ENCODE measurements at regions not wholly inside any gene's neighbourhood (a gene's known extent, or its start where the extent isn't known, plus 50 kb on each side); places are given as distances from the start of the nearest gene placed in this dataset.
"Not testable (repeated sequence)": the region's sequence is repeated elsewhere in the genome, so short reads cannot be mapped to it uniquely, and the experiment has no call there.

- Mint-ChIP-seq H3K4me3 (no peak overlapping the region), H3K27me3 (ENCODE audit: low read depth in 3 of 3) (peaks cover 0 to 3% (median 1%) of the 10 kb centered on the region in 3 donors), H3K36me3 (peaks cover 0 to 5% (median 0%) of the 10 kb centered on the region in 3 donors), H3K4me1 (no peaks in the 10 kb centered on the region), H3K9me3 (peaks cover 9 to 54% (median 32%) of the 10 kb centered on the region in 6 donors), H3K27ac (no peak overlapping the region)
- DNase-seq = no peak
Observed at GRCh38 chr18:65671621-65672415, 79.0 kb upstream of the CDH7 start.

DNA sequence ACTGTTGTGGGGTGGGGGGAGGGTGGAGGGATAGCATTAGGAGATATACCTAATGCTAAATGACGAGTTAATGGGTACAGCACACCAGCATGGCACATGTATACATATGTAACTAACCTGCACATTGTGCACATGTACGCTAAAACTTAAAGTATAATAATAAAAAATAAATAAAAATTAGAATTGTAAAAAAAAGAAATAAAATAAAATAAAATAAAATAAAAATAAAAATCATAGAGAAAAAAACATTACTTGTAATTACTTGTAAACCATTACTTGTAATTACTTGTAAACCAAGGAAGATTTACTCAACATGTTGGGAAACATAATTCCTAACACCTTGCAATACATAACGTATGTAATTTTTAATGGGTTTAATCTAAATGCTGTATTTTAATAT, 80.7 kb upstream of the CDH7 start:
- H3K4me1 Mint-ChIP-seq; H3K36me3 Mint-ChIP-seq; H3K4me3 Mint-ChIP-seq; H3K27me3 Mint-ChIP-seq (ENCODE audit: low read depth in 3 of 3); H3K27ac Mint-ChIP-seq; DNase-seq: not testable (repeated sequence)
- peaks cover 9 to 48% (median 30%) of the 10 kb centered on the region in 6 donors for H3K9me3 Mint-ChIP-seq

- Mint-ChIP-seq H3K4me3 (no peak overlapping the region), H3K27ac (no peak overlapping the region), H3K9me3 (peaks cover 12 to 44% (median 23%) of the 10 kb centered on the region in 6 donors)
Observed at GRCh38 chr18:65661391-65661790, 89.4 kb upstream of the CDH7 start.

GRCh38 chr18:65659912-65660311, 90.9 kb upstream of the CDH7 start:
- DNase-seq = no peak
- no peaks in the 10 kb centered on the region for H3K4me1 Mint-ChIP-seq
- H3K27ac Mint-ChIP-seq = no peak overlapping the region
- no peaks in the 10 kb centered on the region for H3K36me3 Mint-ChIP-seq
- H3K27me3 Mint-ChIP-seq (ENCODE audit: low read depth in 3 of 3) = no peaks in the 10 kb centered on the region
- H3K4me3 Mint-ChIP-seq = no peak overlapping the region
- peaks cover 16 to 50% (median 25%) of the 10 kb centered on the region in 6 donors for H3K9me3 Mint-ChIP-seq

More at GRCh38 chr18:65661391-65661790, 89.4 kb upstream of the CDH7 start:
- Mint-ChIP-seq H3K36me3 (no peaks in the 10 kb centered on the region), H3K27me3 (ENCODE audit: low read depth in 3 of 3) (no peaks in the 10 kb centered on the region), H3K4me1 (no peaks in the 10 kb centered on the region)
- DNase-seq = no peak

GRCh38 chr18:65659312-65659711, 91.5 kb upstream of the CDH7 start:
- DNase-seq = no peak
- H3K4me1 Mint-ChIP-seq = no peaks in the 10 kb centered on the region
- H3K36me3 Mint-ChIP-seq = no peaks in the 10 kb centered on the region
- no peaks in the 10 kb centered on the region for H3K27me3 Mint-ChIP-seq (ENCODE audit: low read depth in 3 of 3)
- H3K4me3 Mint-ChIP-seq = no peak overlapping the region
- H3K27ac Mint-ChIP-seq = no peak overlapping the region
- H3K9me3 Mint-ChIP-seq = peaks cover 16 to 49% (median 25%) of the 10 kb centered on the region in 6 donors

GRCh38 chr18:65651192-65651591, 99.6 kb upstream of the CDH7 start:
- DNase-seq = no peak
- Mint-ChIP-seq H3K27me3 (ENCODE audit: low read depth in 3 of 3) (no peaks in the 10 kb centered on the region), H3K4me3 (no peak overlapping the region), H3K4me1 (no peaks in the 10 kb centered on the region), H3K9me3 (peaks cover 5 to 29% (median 9%) of the 10 kb centered on the region in 6 donors), H3K27ac (no peak overlapping the region), H3K36me3 (no peaks in the 10 kb centered on the region)

DNA sequence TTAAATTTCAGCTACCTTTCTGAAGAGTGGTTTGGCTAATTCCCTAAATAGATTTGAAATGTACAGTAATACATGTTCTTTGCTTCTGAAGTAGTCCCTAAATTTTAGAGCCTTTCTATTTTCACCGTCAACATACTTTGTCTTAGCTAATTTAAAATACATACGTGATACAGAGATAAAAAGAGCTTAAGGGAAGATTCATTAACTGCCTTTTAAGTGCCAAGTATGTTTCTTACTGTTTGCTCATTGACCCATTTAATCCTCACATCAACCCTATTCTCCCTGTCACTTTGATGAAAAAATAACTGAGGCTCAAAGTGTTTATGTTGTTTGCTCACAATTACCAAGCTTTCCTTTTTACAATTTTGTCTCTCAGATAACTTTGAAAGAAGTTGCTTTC, 118.6 kb upstream of the CDH7 start:
- H3K27me3 Mint-ChIP-seq (ENCODE audit: low read depth in 3 of 3) = no peaks in the 10 kb centered on the region
- no peak overlapping the region for H3K27ac Mint-ChIP-seq
- no peaks in the 10 kb centered on the region for H3K4me1 Mint-ChIP-seq
- peaks cover 11 to 76% (median 28%) of the 10 kb centered on the region in 6 donors for H3K9me3 Mint-ChIP-seq
- DNase-seq = no peak
- H3K36me3 Mint-ChIP-seq = no peaks in the 10 kb centered on the region
- no peak overlapping the region for H3K4me3 Mint-ChIP-seq

GRCh38 chr18:65631766-65632165, 119.0 kb upstream of the CDH7 start:
- H3K27me3 Mint-ChIP-seq (ENCODE audit: low read depth in 3 of 3) = no peaks in the 10 kb centered on the region
- DNase-seq = no peak
- no peaks in the 10 kb centered on the region for H3K36me3 Mint-ChIP-seq
- H3K4me3 Mint-ChIP-seq = no peak overlapping the region
- H3K27ac Mint-ChIP-seq = no peak overlapping the region
- peaks cover 11 to 78% (median 32%) of the 10 kb centered on the region in 6 donors for H3K9me3 Mint-ChIP-seq
- no peaks in the 10 kb centered on the region for H3K4me1 Mint-ChIP-seq

GRCh38 chr18:65628390-65628789, 122.4 kb upstream of the CDH7 start:
- Mint-ChIP-seq H3K36me3 (no peaks in the 10 kb centered on the region), H3K27ac (no peak overlapping the region)

GRCh38 chr18:65623676-65624075, 127.1 kb upstream of the CDH7 start:
- Mint-ChIP-seq H3K9me3 (peaks cover 11 to 43% (median 32%) of the 10 kb centered on the region in 6 donors), H3K4me3 (no peak overlapping the region), H3K4me1 (no peaks in the 10 kb centered on the region), H3K27ac (no peak overlapping the region), H3K36me3 (no peaks in the 10 kb centered on the region), H3K27me3 (ENCODE audit: low read depth in 3 of 3) (no peaks in the 10 kb centered on the region)
- no peak for DNase-seq

More at GRCh38 chr18:65628390-65628789, 122.4 kb upstream of the CDH7 start:
- no peaks in the 10 kb centered on the region for H3K27me3 Mint-ChIP-seq (ENCODE audit: low read depth in 3 of 3)
- no peaks in the 10 kb centered on the region for H3K4me1 Mint-ChIP-seq
- DNase-seq = no peak
- peaks cover 9 to 51% (median 27%) of the 10 kb centered on the region in 6 donors for H3K9me3 Mint-ChIP-seq
- no peak overlapping the region for H3K4me3 Mint-ChIP-seq

DNA sequence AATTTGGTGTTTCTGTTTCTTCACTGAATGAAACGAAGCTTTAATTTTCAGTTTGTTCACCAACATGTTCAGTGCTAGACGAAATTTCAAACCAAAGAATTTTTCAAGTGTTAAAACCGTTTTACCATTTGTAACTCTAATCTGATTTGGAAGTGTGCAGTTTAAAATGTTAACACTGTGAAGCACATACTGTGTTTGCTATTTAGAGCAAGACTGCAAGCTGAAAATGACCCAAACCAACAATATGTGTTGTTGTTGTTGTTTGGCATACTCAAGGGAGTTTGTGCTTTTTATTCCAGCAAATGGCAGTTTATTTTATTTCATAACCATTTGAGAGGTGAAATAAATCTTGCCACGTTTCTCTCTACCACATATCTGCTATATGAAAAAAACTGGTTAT, 128.4 kb upstream of the CDH7 start:
- Mint-ChIP-seq H3K4me1 (no peaks in the 10 kb centered on the region), H3K27me3 (ENCODE audit: low read depth in 3 of 3) (no peaks in the 10 kb centered on the region), H3K9me3 (peaks cover 11 to 50% (median 36%) of the 10 kb centered on the region in 6 donors), H3K27ac (no peak overlapping the region), H3K4me3 (no peak overlapping the region), H3K36me3 (no peaks in the 10 kb centered on the region)
- DNase-seq = no peak

DNA sequence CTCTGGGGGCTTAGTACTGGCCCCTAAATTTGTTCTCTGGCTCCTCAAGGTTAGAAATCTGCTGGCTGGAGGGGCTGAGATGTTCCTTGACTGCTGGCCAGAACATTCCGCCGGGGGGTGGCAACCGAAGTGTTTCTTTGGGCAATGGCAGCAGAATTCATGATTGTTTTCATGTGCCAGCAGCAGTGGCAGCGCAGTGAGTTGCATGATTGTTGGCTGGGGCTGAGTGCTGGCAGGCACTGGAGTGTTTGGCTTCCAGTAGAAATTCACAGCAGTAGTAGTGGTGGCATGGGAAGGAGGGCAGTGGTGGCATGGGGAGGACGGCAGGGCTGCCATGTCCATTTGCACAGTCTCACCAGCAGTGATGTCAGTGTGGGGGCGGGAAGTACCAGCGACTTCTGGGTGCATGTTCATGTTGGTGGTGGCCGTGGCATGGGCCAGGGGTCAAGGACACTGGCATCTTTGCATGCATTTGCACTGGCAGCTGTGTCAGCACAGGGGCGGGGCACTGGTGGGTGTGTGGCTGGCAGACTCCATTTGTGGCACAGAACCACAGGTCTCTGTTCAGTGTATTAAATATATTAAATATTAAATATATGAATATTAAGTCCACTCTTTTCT, 130.6 kb upstream of the CDH7 start:
- peaks cover 11 to 44% (median 29%) of the 10 kb centered on the region in 6 donors for H3K9me3 Mint-ChIP-seq
- no peak for DNase-seq
- H3K27ac Mint-ChIP-seq = no peak overlapping the region
- peaks cover 0 to 1% (median 0%) of the 10 kb centered on the region in 3 donors for H3K27me3 Mint-ChIP-seq (ENCODE audit: low read depth in 3 of 3)
- H3K4me1 Mint-ChIP-seq = no peaks in the 10 kb centered on the region
- H3K36me3 Mint-ChIP-seq = no peaks in the 10 kb centered on the region
- no peak overlapping the region for H3K4me3 Mint-ChIP-seq

- H3K27ac Mint-ChIP-seq = no peak overlapping the region
- H3K4me3 Mint-ChIP-seq = no peak overlapping the region
- peaks cover 6 to 42% (median 26%) of the 10 kb centered on the region in 6 donors for H3K9me3 Mint-ChIP-seq
- no peaks in the 10 kb centered on the region for H3K27me3 Mint-ChIP-seq (ENCODE audit: low read depth in 3 of 3)
- DNase-seq = no peak
- no peaks in the 10 kb centered on the region for H3K4me1 Mint-ChIP-seq
- H3K36me3 Mint-ChIP-seq = peaks cover 0 to 3% (median 0%) of the 10 kb centered on the region in 3 donors
Observed at GRCh38 chr18:65610939-65611338, 139.9 kb upstream of the CDH7 start.

- Mint-ChIP-seq H3K4me3 (no peak overlapping the region), H3K36me3 (peaks cover 0 to 3% (median 0%) of the 10 kb centered on the region in 3 donors), H3K9me3 (peaks cover 18 to 56% (median 36%) of the 10 kb centered on the region in 6 donors), H3K27ac (no peak overlapping the region), H3K4me1 (no peaks in the 10 kb centered on the region), H3K27me3 (ENCODE audit: low read depth in 3 of 3) (peaks cover 0 to 2% (median 0%) of the 10 kb centered on the region in 3 donors)
- DNase-seq = no peak
Observed at GRCh38 chr18:65608471-65608870, 142.3 kb upstream of the CDH7 start.
